GM12878 (cell line): ENCODE measurements at regions not wholly inside any gene's neighbourhood (a gene's known extent, or its start where the extent isn't known, plus 50 kb on each side); places are given as distances from the start of the nearest gene placed in this dataset.

Source experiments
- ATAC-seq: fragments of 200-7000 bp; cut with Tn5 transposase; 3 replicates; pipeline ENCODE4 v1.9.1; 2020; ENCODE audit warnings: mild to moderate bottlenecking, moderate library complexity
- BruUV-seq: library from RNA; stranded (reverse); fragments of 400-500 nt; replicated peaks from 2 replicates; lab custom pipeline; 2021; lab: Mats Ljungman, UMichigan
- CTCF ChIA-PET: fragments of 300-600 bp; sonication (Branson Sonifier 250); formaldehyde crosslinking; extraction: SDS; loops from one replicate; lab custom pipeline; 2021; ENCODE audit warnings: inconsistent platforms; lab: Yijun Ruan, JAX
- POLR2A ChIA-PET: fragments of 350-600 bp; formaldehyde crosslinking; extraction: SDS; loops from one replicate; lab custom pipeline; 2021; ENCODE audit warnings: inconsistent platforms; lab: Charles Lee
- RAD21 ChIA-PET: fragments of 300-600 bp; sonication (Branson Sonifier 250); formaldehyde crosslinking; loops from one replicate; lab custom pipeline; 2023; ENCODE audit warnings: antibody characterized with exemption; ENCODE audit not compliant: unreplicated experiment; lab: Charles Lee
- SMC1A ChIA-PET: fragments of 300-600 bp; sonication (Branson Sonifier 250); formaldehyde crosslinking; loops from one replicate; lab custom pipeline; 2023; ENCODE audit not compliant: unreplicated experiment, uncharacterized antibody; lab: Charles Lee
- DNase-seq: peaks from one replicate; pipeline ENCODE4 v3.0.0-alpha.2; 2011; ENCODE audit warnings: low read depth, low spot score
- FAIRE-seq: peaks from 3 replicates; lab custom pipeline; 2011; peaks lifted over from hg19 to GRCh38; lab: Jason Lieb, UNC
- H2AFZ ChIP-seq: 2 replicates; pipeline ENCODE4 v1.6.0; 2011; ENCODE audit warnings: low read depth, low read length, control low read depth; ENCODE audit not compliant: control insufficient read depth
- H3K27ac ChIP-seq: 2 replicates; pipeline ENCODE4 v1.5.1; 2011; ENCODE audit warnings: control low read depth; ENCODE audit not compliant: control insufficient read depth, insufficient read depth
- H3K27me3 ChIP-seq, 2 experiments: replicated peaks in 1 of 2; 2 replicates each; pipeline versions ENCODE4 v1.6.0 to v1.6.1; 2011; ENCODE audit warnings: low read length in 1 of 2; ENCODE audit not compliant: control insufficient read depth in 2 of 2, insufficient read depth in 2 of 2
- H3K36me3 ChIP-seq, 2 experiments: 2 replicates each; pipeline ENCODE4 v1.5.1; 2011; ENCODE audit warnings: low read length in 1 of 2; ENCODE audit not compliant: control insufficient read depth in 2 of 2, insufficient read depth in 2 of 2
- H3K4me1 ChIP-seq: 2 replicates; pipeline ENCODE4 v1.6.1; 2011; ENCODE audit warnings: mild to moderate bottlenecking, low read length, moderate library complexity, mixed read lengths; ENCODE audit not compliant: control insufficient read depth, insufficient read depth
- H3K4me2 ChIP-seq: 2 replicates; pipeline ENCODE4 v1.6.0; 2011; ENCODE audit warnings: control low read depth; ENCODE audit not compliant: control insufficient read depth, insufficient read depth
- H3K4me3 ChIP-seq: fragments of 200-600 bp; sonication (generic); 2 replicates; pipeline ENCODE4 v1.5.1; 2016
- H3K79me2 ChIP-seq: 2 replicates; pipeline ENCODE4 v1.6.0; 2011; ENCODE audit warnings: low read length; ENCODE audit not compliant: control insufficient read depth, insufficient read depth
- H3K9ac ChIP-seq: 2 replicates; pipeline ENCODE4 v1.8.0; 2011; ENCODE audit warnings: low read length, control low read depth, mixed read lengths; ENCODE audit not compliant: control insufficient read depth, insufficient read depth
- H3K9me3 ChIP-seq: replicated peaks from 3 replicates; pipeline ENCODE4 v1.5.1; 2011; ENCODE audit warnings: mild to moderate bottlenecking, low read length; ENCODE audit not compliant: control insufficient read depth, insufficient read depth
- H4K20me1 ChIP-seq: 2 replicates; pipeline ENCODE4 v1.6.0; 2011; ENCODE audit not compliant: control insufficient read depth, insufficient read depth
- EGR1 ChIP-seq, 2 experiments: IDR thresholded peaks; 1 replicate in 1 of 2; 2 replicates in 1 of 2; pipeline ENCODE4 v1.6.1; 2011 to 2012; ENCODE audit warnings: low read depth in 2 of 2, low read length in 2 of 2, borderline replicate concordance in 1 of 2, mild to moderate bottlenecking in 1 of 2, moderate library complexity in 1 of 2
- EP300 ChIP-seq, 2 experiments: fragments of 150-350 bp in 1 of 2; IDR thresholded peaks; 2 replicates each; pipeline ENCODE4 v1.6.1; 2011 to 2012; ENCODE audit warnings: low read depth in 2 of 2, low read length in 2 of 2, borderline replicate concordance in 1 of 2, improper control_type of control experiment in 1 of 2, inconsistent platforms in 1 of 2; ENCODE audit not compliant: control insufficient read depth in 1 of 2
- KLF5 ChIP-seq: fragments of 450-650 bp; IDR thresholded peaks from 2 replicates; pipeline ENCODE4 v1.6.1; 2014; ENCODE audit warnings: mild to moderate bottlenecking; ENCODE audit not compliant: partially characterized antibody
- NFXL1 ChIP-seq: fragments of 450-650 bp; IDR thresholded peaks from 2 replicates; pipeline ENCODE4 v1.6.1; 2017; ENCODE audit warnings: antibody characterized with exemption, mild to moderate bottlenecking, borderline replicate concordance
- NFYB ChIP-seq: IDR thresholded peaks from 2 replicates; pipeline ENCODE4 v1.6.1; 2011; ENCODE audit warnings: low read depth, mild to moderate bottlenecking, low read length, improper control_type of control experiment, moderate library complexity; ENCODE audit not compliant: insufficient read depth
- RB1 ChIP-seq: fragments of 450-650 bp; formaldehyde crosslinking; IDR thresholded peaks from 2 replicates; pipeline ENCODE4 v1.6.1; 2017; ENCODE audit warnings: mild to moderate bottlenecking, borderline replicate concordance
- SMARCA5 ChIP-seq: fragments of 450-650 bp; IDR thresholded peaks from 2 replicates; pipeline ENCODE4 v1.6.1; 2017; ENCODE audit warnings: mild to moderate bottlenecking
- SPI1 ChIP-seq: IDR thresholded peaks from 2 replicates; pipeline ENCODE4 v1.6.1; 2011; ENCODE audit warnings: low read depth, mild to moderate bottlenecking, low read length, moderate library complexity, borderline replicate concordance; ENCODE audit not compliant: insufficient read depth
- WGBS: methylation state at CpG from one replicate; pipeline ENCODE4 v1.1.6; 2016; ENCODE audit warnings: low lambda C conversion rate; ENCODE audit not compliant: insufficient replicate concordance, insufficient coverage; ENCODE audit errors: missing lambda C conversion rate; 5-methylcytosine and 5-hydroxymethylcytosine counted together
- in situ Hi-C: fragments of 300-500 bp; cut with MboI; formaldehyde crosslinking; loops from 9 replicates; pipeline ENCODE4 v1.14.3; 2018; ENCODE audit warnings: mixed read lengths
- intact Hi-C: fragments of 100-400 bp; cut with micrococcal nuclease; formaldehyde crosslinking; loops from one replicate; pipeline ENCODE4 v1.14.2; 2022; ENCODE audit not compliant: unreplicated experiment
- TF ChIP-seq, protein P1 (sequence below): IDR thresholded peaks from 2 replicates; pipeline ENCODE4 v1.6.1; 2012; ENCODE audit warnings: mild to moderate bottlenecking, low read depth, low read length

DNA sequence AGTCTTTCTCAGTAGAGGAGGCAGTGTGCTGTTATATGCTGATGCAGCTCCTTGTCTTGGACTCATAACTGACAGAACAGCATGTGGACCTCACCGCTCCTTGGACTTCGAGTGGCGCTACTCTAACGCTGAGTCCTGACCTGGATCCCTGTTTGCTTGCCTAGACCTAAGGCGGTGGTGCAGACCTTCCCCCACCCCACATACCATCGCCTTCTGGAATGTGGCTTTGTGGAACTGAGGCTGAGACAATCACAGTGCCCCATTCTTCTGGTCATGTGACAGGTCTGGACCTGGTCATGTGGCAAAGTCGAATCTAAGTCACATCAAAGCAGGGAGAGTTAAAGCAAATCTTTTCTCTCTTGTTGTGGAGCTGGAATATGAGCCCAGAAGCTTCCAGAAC is 190.7 kb upstream of the MKI67 start:
- no TSS peak for BruUV-seq
- CTCF ChIA-PET = no interaction called here
- H3K9ac ChIP-seq = no peak overlapping the region

More for the DNA sequence above, 190.7 kb upstream of the MKI67 start:
- Histone ChIP-seq H3K27ac (no peak overlapping the region), H3K4me2 (no peak overlapping the region), H3K27me3 (no peaks in the 10 kb centered on the region; a peak in 1 of 4 replicates), H3K79me2 (no peaks in the 10 kb centered on the region), H3K9me3 (no peaks in the 10 kb centered on the region), H3K36me3 (no peaks in the 10 kb centered on the region), H4K20me1 (no peaks in the 10 kb centered on the region), H2AFZ (no peak overlapping the region), H3K4me1 (no peaks in the 10 kb centered on the region), H3K4me3 (no peak overlapping the region)
- FAIRE-seq = no peak
- WGBS = 38% methylated on average over 7 of the region's 7 CpGs
- TF ChIP-seq EGR1 (IDR thresholded peaks at IDR 0.05; ENCODE audit: borderline replicate concordance in 1 of 2, low read depth in 2 of 2, low read length in 2 of 2) (no peak), SPI1 (no peak), SMARCA5 (no peak), NFYB (no peak), KLF5 (no peak), EP300 (IDR thresholded peaks at IDR 0.05; ENCODE audit: borderline replicate concordance in 1 of 2, control insufficient read depth in 1 of 2, low read depth in 2 of 2, low read length in 2 of 2) (no peak), NFXL1 (no peak), RB1 (no peak)
- TF ChIP-seq, protein P1, sequence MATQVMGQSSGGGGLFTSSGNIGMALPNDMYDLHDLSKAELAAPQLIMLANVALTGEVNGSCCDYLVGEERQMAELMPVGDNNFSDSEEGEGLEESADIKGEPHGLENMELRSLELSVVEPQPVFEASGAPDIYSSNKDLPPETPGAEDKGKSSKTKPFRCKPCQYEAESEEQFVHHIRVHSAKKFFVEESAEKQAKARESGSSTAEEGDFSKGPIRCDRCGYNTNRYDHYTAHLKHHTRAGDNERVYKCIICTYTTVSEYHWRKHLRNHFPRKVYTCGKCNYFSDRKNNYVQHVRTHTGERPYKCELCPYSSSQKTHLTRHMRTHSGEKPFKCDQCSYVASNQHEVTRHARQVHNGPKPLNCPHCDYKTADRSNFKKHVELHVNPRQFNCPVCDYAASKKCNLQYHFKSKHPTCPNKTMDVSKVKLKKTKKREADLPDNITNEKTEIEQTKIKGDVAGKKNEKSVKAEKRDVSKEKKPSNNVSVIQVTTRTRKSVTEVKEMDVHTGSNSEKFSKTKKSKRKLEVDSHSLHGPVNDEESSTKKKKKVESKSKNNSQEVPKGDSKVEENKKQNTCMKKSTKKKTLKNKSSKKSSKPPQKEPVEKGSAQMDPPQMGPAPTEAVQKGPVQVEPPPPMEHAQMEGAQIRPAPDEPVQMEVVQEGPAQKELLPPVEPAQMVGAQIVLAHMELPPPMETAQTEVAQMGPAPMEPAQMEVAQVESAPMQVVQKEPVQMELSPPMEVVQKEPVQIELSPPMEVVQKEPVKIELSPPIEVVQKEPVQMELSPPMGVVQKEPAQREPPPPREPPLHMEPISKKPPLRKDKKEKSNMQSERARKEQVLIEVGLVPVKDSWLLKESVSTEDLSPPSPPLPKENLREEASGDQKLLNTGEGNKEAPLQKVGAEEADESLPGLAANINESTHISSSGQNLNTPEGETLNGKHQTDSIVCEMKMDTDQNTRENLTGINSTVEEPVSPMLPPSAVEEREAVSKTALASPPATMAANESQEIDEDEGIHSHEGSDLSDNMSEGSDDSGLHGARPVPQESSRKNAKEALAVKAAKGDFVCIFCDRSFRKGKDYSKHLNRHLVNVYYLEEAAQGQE = no peak
- RAD21 ChIA-PET = no interaction called here
- ATAC-seq = no peak
- no peak for DNase-seq
- SMC1A ChIA-PET = no interaction called here
- intact Hi-C loops = no loop called here
- POLR2A ChIA-PET = no interaction called here
- in situ Hi-C loops = no loop called here
